ENCODE measurements at regions not wholly inside any gene's neighbourhood (a gene's known extent, or its start where the extent isn't known, plus 50 kb on each side); places are given as distances from the start of the nearest gene placed in this dataset.

DNA sequence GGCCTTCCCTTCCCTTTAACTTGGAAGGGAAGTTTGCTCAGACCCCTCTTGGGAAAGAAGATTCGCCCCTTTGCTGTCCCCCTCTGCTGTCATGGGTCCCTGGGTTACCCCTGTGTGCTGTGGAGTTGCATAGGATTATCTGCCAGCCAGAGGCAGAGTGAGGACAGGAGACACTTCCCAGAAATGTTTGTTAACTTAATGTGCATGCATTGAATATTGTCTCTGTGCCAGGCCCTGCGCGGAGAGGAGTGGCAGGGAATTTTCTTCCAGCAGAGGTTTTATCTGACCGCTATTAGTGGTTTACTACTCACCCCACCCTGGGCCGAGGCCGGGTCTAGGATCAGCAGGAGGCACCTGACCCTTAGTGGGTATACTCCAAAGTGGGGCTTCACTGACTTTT lies 894.8 kb downstream of the TBC1D22A start:
- H2BK120ac ChIP-seq (ENCODE audit: low read depth, low read length) = no peak overlapping the region
- no peak overlapping the region for H2AFZ ChIP-seq (replicated peaks; ENCODE audit: low read length, poor library complexity)
- no peak overlapping the region for H2BK5ac ChIP-seq (ENCODE audit: low read depth, low read length, poor library complexity, severe bottlenecking)
- H3K4me1 ChIP-seq (ENCODE audit: control insufficient read depth, insufficient read depth, low read length) = no peaks in the 10 kb centered on the region
- H3K4ac ChIP-seq (ENCODE audit: low read depth, low read length) = no peak overlapping the region
- ChIA-PET CTCF (no interaction called here), POLR2A (ENCODE audit: unreplicated experiment) (no interaction called here)
- no peaks in the 10 kb centered on the region for H3K27me3 ChIP-seq (ENCODE audit: control insufficient read depth, insufficient read depth, low read length)
- H3K9me3 ChIP-seq (ENCODE audit: control insufficient read depth, insufficient read depth, low read length) = peaks cover 23% of the 10 kb centered on the region
- no peaks in the 10 kb centered on the region for H3K9me1 ChIP-seq (ENCODE audit: insufficient read depth, low read length)
- DNase-seq (no peak), ATAC-seq (ENCODE audit: low read depth) (no peak)
- no peaks in the 10 kb centered on the region for H3K36me3 ChIP-seq (ENCODE audit: control insufficient read depth, insufficient read depth, low read length)
- no peak overlapping the region for H2BK20ac ChIP-seq (ENCODE audit: low read depth, low read length)
- intact Hi-C loops (cut with micrococcal nuclease) (no loop called here), in situ Hi-C loops (cut with MboI; ENCODE audit: low sequenced_read_pairs) (no loop called here), dilution Hi-C loops (cut with HindIII; ENCODE audit: low sequenced_read_pairs, unreplicated experiment) (no loop called here)
- H2AK5ac ChIP-seq (ENCODE audit: low read depth, low read length) = no peak overlapping the region
- no peak overlapping the region for H3K18ac ChIP-seq (ENCODE audit: low read depth, low read length)
- no peak for TF ChIP-seq CEBPB (IDR thresholded peaks at IDR 0.05; ENCODE audit: low read depth, low read length)
- TF ChIP-seq POLR2A (IDR thresholded peaks at IDR 0.05; ENCODE audit: low read depth, low read length) = no peak
- no peak for TF ChIP-seq MAZ (IDR thresholded peaks at IDR 0.05; ENCODE audit: borderline replicate concordance, low read depth, low read length)
- no peak for TF ChIP-seq NFE2L2 (IDR thresholded peaks at IDR 0.05; ENCODE audit: low read depth, low read length)
- TF ChIP-seq MAFK (IDR thresholded peaks at IDR 0.05; ENCODE audit: low read depth, low read length) = no peak
- no peak for TF ChIP-seq RFX5 (IDR thresholded peaks at IDR 0.05; ENCODE audit: low read depth, low read length)
- H4K20me1 ChIP-seq (ENCODE audit: insufficient read depth, low read length) = no peaks in the 10 kb centered on the region
- H3K23ac ChIP-seq (ENCODE audit: low read depth, low read length) = no peak overlapping the region
- no peak overlapping the region for H3K9ac ChIP-seq (ENCODE audit: low read depth, low read length)
- no peak overlapping the region for H3K4me2 ChIP-seq (ENCODE audit: low read depth, low read length)
- H3K14ac ChIP-seq (replicated peaks; ENCODE audit: low read depth, low read length) = no peak overlapping the region
- no peak overlapping the region for H2BK15ac ChIP-seq (ENCODE audit: low read depth, low read length)
- no peaks in the 10 kb centered on the region for H3K79me1 ChIP-seq (ENCODE audit: low read depth in 1 of 2, low read length in 2 of 2)
- no CpG with 5 or more reads among the region's 6 CpGs for WGBS, 2 experiments (ENCODE audit: extremely low coverage in 2 of 2, insufficient read length in 1 of 2)
- H3K27ac ChIP-seq (ENCODE audit: insufficient read depth, low read length) = no peak overlapping the region
- no peak overlapping the region for H4K91ac ChIP-seq (ENCODE audit: insufficient read depth, low read depth, low read length)
- BruUV-seq (replicated peaks) = no TSS peak
- H2AK9ac ChIP-seq (replicated peaks; ENCODE audit: low read depth, low read length, poor library complexity) = no peak overlapping the region
- no peak overlapping the region for H3K4me3 ChIP-seq (ENCODE audit: insufficient read depth, low read depth, low read length)
- H3K56ac ChIP-seq (ENCODE audit: extremely low read depth, insufficient read depth, low read length) = no peak overlapping the region
- no peak overlapping the region for H4K5ac ChIP-seq (ENCODE audit: low read depth, low read length)
- H4K8ac ChIP-seq (ENCODE audit: low read depth in 2 of 2, low read length in 2 of 2) = no peak overlapping the region

All from IMR-90 (cell line).